IPS-20b (cell line): ENCODE measurements at regions not wholly inside any gene's neighbourhood (a gene's known extent, or its start where the extent isn't known, plus 50 kb on each side); places are given as distances from the start of the nearest gene placed in this dataset.

Source experiments
- H3K27ac ChIP-seq: one replicate; pipeline ENCODE4 v1.5.1; 2013; ENCODE audit warnings: low read length
- H3K27me3 ChIP-seq: 2 replicates; pipeline ENCODE4 v1.6.1; 2013; ENCODE audit warnings: mild to moderate bottlenecking, low read length, inconsistent platforms; ENCODE audit not compliant: insufficient read depth
- H3K36me3 ChIP-seq: 2 replicates; pipeline ENCODE4 v1.6.1; 2013; ENCODE audit warnings: low read depth, mild to moderate bottlenecking, inconsistent platforms, low read length, moderate library complexity; ENCODE audit not compliant: insufficient read depth
- H3K4me1 ChIP-seq: 2 replicates; pipeline ENCODE4 v1.6.1; 2013; ENCODE audit warnings: mild to moderate bottlenecking, control low read depth, inconsistent platforms, low read length, moderate library complexity; ENCODE audit not compliant: insufficient read depth
- H3K4me3 ChIP-seq: 2 replicates; pipeline ENCODE4 v1.5.1; 2013; ENCODE audit warnings: mild to moderate bottlenecking, low read length, inconsistent platforms
- H3K9ac ChIP-seq: 2 replicates; pipeline ENCODE4 v1.6.1; 2013; ENCODE audit warnings: low read depth, mild to moderate bottlenecking, inconsistent platforms, low read length, moderate library complexity
- H3K9me3 ChIP-seq: 2 replicates; pipeline ENCODE4 v1.6.1; 2013; ENCODE audit warnings: mild to moderate bottlenecking, low read depth, low read length, inconsistent platforms; ENCODE audit not compliant: insufficient read depth

GRCh38 chr3:181363231-181363630 is 348.5 kb upstream of the SOX2 start:
- Histone ChIP-seq H3K27ac (no peak overlapping the region), H3K36me3 (no peaks in the 10 kb centered on the region), H3K27me3 (no peaks in the 10 kb centered on the region), H3K4me3 (no peak overlapping the region), H3K4me1 (no peaks in the 10 kb centered on the region; the same call in 1 of the 2 replicates), H3K9me3 (no peaks in the 10 kb centered on the region), H3K9ac (no peak overlapping the region)

GRCh38 chr3:181362378-181362777 is 349.3 kb upstream of the SOX2 start:
- H3K4me3 ChIP-seq = no peak overlapping the region
- H3K36me3 ChIP-seq = no peaks in the 10 kb centered on the region
- H3K9me3 ChIP-seq = no peaks in the 10 kb centered on the region
- H3K27ac ChIP-seq = no peak overlapping the region
- no peaks in the 10 kb centered on the region for H3K27me3 ChIP-seq
- H3K4me1 ChIP-seq = no peaks in the 10 kb centered on the region; the same call in 1 of the 2 replicates
- H3K9ac ChIP-seq = no peak overlapping the region

GRCh38 chr3:181358562-181358961 is 353.2 kb upstream of the SOX2 start:
- H3K4me1 ChIP-seq = no peaks in the 10 kb centered on the region
- H3K27ac ChIP-seq = no peak overlapping the region

GRCh38 chr3:181358060-181358459 is 353.7 kb upstream of the SOX2 start:
- Histone ChIP-seq H3K36me3 (no peaks in the 10 kb centered on the region), H3K9me3 (no peaks in the 10 kb centered on the region), H3K27ac (no peak overlapping the region), H3K4me3 (no peak overlapping the region), H3K4me1 (no peaks in the 10 kb centered on the region), H3K9ac (no peak overlapping the region), H3K27me3 (no peaks in the 10 kb centered on the region)

More at GRCh38 chr3:181358562-181358961, 353.2 kb upstream of the SOX2 start:
- no peaks in the 10 kb centered on the region for H3K36me3 ChIP-seq
- H3K27me3 ChIP-seq = no peaks in the 10 kb centered on the region
- H3K9ac ChIP-seq = no peak overlapping the region
- H3K4me3 ChIP-seq = no peak overlapping the region
- H3K9me3 ChIP-seq = no peaks in the 10 kb centered on the region

- Histone ChIP-seq H3K4me1 (no peaks in the 10 kb centered on the region), H3K27me3 (no peaks in the 10 kb centered on the region), H3K9ac (no peak overlapping the region), H3K27ac (no peak overlapping the region), H3K4me3 (no peak overlapping the region), H3K9me3 (no peaks in the 10 kb centered on the region), H3K36me3 (no peaks in the 10 kb centered on the region)
Observed at GRCh38 chr3:181354140-181354539, 357.6 kb upstream of the SOX2 start.

- Histone ChIP-seq H3K36me3 (no peaks in the 10 kb centered on the region), H3K27me3 (no peaks in the 10 kb centered on the region), H3K4me3 (no peak overlapping the region), H3K9ac (no peak overlapping the region), H3K4me1 (no peaks in the 10 kb centered on the region), H3K27ac (no peak overlapping the region), H3K9me3 (no peaks in the 10 kb centered on the region)
Observed at GRCh38 chr3:181344331-181344730, 354.8 kb upstream of the DNAJC19 start.

- Histone ChIP-seq H3K4me3 (no peak overlapping the region), H3K4me1 (no peaks in the 10 kb centered on the region), H3K27ac (no peak overlapping the region), H3K9me3 (no peaks in the 10 kb centered on the region), H3K9ac (no peak overlapping the region), H3K27me3 (no peaks in the 10 kb centered on the region), H3K36me3 (no peaks in the 10 kb centered on the region)
Observed at GRCh38 chr3:181336597-181336996, 347.1 kb upstream of the DNAJC19 start.

GRCh38 chr3:181333394-181333793 is 343.9 kb upstream of the DNAJC19 start:
- no peaks in the 10 kb centered on the region for H3K4me1 ChIP-seq
- no peaks in the 10 kb centered on the region for H3K9me3 ChIP-seq
- H3K4me3 ChIP-seq = no peak overlapping the region
- no peak overlapping the region for H3K9ac ChIP-seq
- H3K27me3 ChIP-seq = no peaks in the 10 kb centered on the region
- H3K27ac ChIP-seq = no peak overlapping the region
- no peaks in the 10 kb centered on the region for H3K36me3 ChIP-seq

GRCh38 chr3:181330821-181331563 is 341.5 kb upstream of the DNAJC19 start:
- H3K27ac ChIP-seq = no peak overlapping the region
- H3K9ac ChIP-seq = no peak overlapping the region
- H3K4me1 ChIP-seq = no peaks in the 10 kb centered on the region; the same call in 1 of the 2 replicates
- H3K9me3 ChIP-seq = no peaks in the 10 kb centered on the region
- H3K36me3 ChIP-seq = no peaks in the 10 kb centered on the region
- no peaks in the 10 kb centered on the region for H3K27me3 ChIP-seq
- H3K4me3 ChIP-seq = no peak overlapping the region

GRCh38 chr3:181330257-181330656 is 340.7 kb upstream of the DNAJC19 start:
- H3K4me1 ChIP-seq = no peaks in the 10 kb centered on the region; the same call in 1 of the 2 replicates
- H3K9ac ChIP-seq = no peak overlapping the region
- H3K4me3 ChIP-seq = no peak overlapping the region
- H3K9me3 ChIP-seq = no peaks in the 10 kb centered on the region
- H3K27ac ChIP-seq = no peak overlapping the region
- no peaks in the 10 kb centered on the region for H3K27me3 ChIP-seq
- H3K36me3 ChIP-seq = no peaks in the 10 kb centered on the region

GRCh38 chr3:181329024-181329423 is 339.5 kb upstream of the DNAJC19 start:
- Histone ChIP-seq H3K36me3 (no peaks in the 10 kb centered on the region), H3K27ac (no peak overlapping the region)

GRCh38 chr3:181328346-181328745 is 338.8 kb upstream of the DNAJC19 start:
- Histone ChIP-seq H3K36me3 (no peaks in the 10 kb centered on the region), H3K4me1 (peaks cover 6% of the 10 kb centered on the region; the same call in 1 of the 2 replicates), H3K27ac (no peak overlapping the region), H3K27me3 (no peaks in the 10 kb centered on the region), H3K4me3 (no peak overlapping the region), H3K9me3 (no peaks in the 10 kb centered on the region), H3K9ac (no peak overlapping the region)

More at GRCh38 chr3:181329024-181329423, 339.5 kb upstream of the DNAJC19 start:
- H3K9ac ChIP-seq = no peak overlapping the region
- H3K27me3 ChIP-seq = no peaks in the 10 kb centered on the region
- H3K4me3 ChIP-seq = no peak overlapping the region
- peaks cover 6% of the 10 kb centered on the region; the same call in 1 of the 2 replicates for H3K4me1 ChIP-seq
- no peaks in the 10 kb centered on the region for H3K9me3 ChIP-seq
